CD4-positive, alpha-beta T cell treated with Interleukin-21 for 1 hour (primary cell): ENCODE measurements at regions not wholly inside any gene's neighbourhood (a gene's known extent, or its start where the extent isn't known, plus 50 kb on each side); places are given as distances from the start of the nearest gene placed in this dataset.
A peak's percentile ranks its signal among the peaks of the same experiment; 100 is the strongest.

Source experiments
- DNase-seq: peaks from one replicate; pipeline ENCODE4 v3.0.0-alpha.2; 2020

- no peak for DNase-seq
These were observed 69.8 kb upstream of the PCGF5 start for GRCh38 chr10:91150631-91151030.

- DNase-seq, result no peak
These were observed 67.0 kb upstream of the PCGF5 start for GRCh38 chr10:91153508-91153907.

- no peak for DNase-seq
These were observed 65.6 kb upstream of the PCGF5 start for GRCh38 chr10:91154842-91155241.

- DNase-seq, result no peak
These were observed 64.3 kb upstream of the PCGF5 start for GRCh38 chr10:91156196-91156595.

- no peak for DNase-seq
These were observed 61.1 kb upstream of the PCGF5 start for GRCh38 chr10:91159254-91159783.

- peak; percentile 21 for DNase-seq
These were observed 58.4 kb upstream of the PCGF5 start for GRCh38 chr10:91162050-91162494.

- peak; percentile 86 for DNase-seq
These were observed 57.8 kb upstream of the PCGF5 start for GRCh38 chr10:91162495-91163268.

- peak; percentile 89 for DNase-seq
These were observed 57.1 kb upstream of the PCGF5 start for GRCh38 chr10:91163269-91163868.

GRCh38 chr10:91163869-91164474 lies 56.5 kb upstream of the PCGF5 start:
- DNase-seq, result peak; percentile 66

GRCh38 chr10:91164520-91165065 lies 55.9 kb upstream of the PCGF5 start:
- DNase-seq, result no peak

- no peak for DNase-seq
These were observed 53.1 kb upstream of the PCGF5 start for GRCh38 chr10:91167406-91167805.

GRCh38 chr10:91170418-91170817 lies 50.0 kb upstream of the PCGF5 start:
- no peak for DNase-seq
